GM19043 (cell line): ENCODE measurements at regions not wholly inside any gene's neighbourhood (a gene's known extent, or its start where the extent isn't known, plus 50 kb on each side); places are given as distances from the start of the nearest gene placed in this dataset.

Experiments
- ATAC-seq: cut with Tn5 transposase; IDR thresholded peaks from one replicate; pipeline ENCODE4 v1.9.1; 2021; ENCODE audit warnings: low read depth; ENCODE audit not compliant: unreplicated experiment

DNA sequence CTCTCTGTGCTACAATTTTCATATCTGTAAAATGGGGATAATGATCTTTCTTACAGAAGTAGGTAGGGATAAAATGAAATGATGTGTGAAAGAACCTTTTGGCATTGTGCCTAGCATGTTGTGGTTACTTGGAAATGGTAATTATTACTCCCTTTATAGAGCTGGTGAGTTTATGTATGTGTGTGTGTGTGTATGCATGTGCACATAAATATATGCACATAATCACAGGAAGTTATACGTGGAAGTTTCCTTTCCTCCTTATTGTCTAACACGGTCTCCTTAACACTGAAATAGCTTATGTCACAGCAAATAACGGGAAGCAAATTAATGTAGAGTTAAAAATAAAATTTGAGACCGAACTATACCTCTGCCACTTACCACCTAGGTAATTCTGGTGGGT, 163.7 kb upstream of the ZBED5 start:
- no peak for ATAC-seq

DNA sequence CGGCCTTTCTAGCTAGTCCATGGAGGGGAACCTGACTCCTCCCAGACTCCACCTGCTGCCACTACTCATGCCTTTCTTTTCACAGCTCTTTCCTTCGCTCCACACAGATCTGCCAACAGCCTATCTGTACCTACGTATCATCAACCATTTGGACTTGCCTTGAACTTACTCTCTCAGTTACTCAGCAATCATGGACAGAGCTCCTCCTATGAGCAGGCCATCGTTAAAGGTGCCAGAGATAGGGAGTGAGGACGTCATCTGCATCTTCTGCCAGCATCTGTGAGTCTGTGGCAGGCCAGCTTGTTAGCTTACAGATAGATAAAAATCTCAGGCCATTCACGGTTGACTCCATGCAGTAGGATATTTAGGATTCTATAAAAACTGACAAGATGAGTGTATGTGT, 162.9 kb upstream of the ZBED5 start:
- ATAC-seq, result no peak

GRCh38 chr11:11020219-11020726, 162.4 kb upstream of the ZBED5 start:
- no peak for ATAC-seq

DNA sequence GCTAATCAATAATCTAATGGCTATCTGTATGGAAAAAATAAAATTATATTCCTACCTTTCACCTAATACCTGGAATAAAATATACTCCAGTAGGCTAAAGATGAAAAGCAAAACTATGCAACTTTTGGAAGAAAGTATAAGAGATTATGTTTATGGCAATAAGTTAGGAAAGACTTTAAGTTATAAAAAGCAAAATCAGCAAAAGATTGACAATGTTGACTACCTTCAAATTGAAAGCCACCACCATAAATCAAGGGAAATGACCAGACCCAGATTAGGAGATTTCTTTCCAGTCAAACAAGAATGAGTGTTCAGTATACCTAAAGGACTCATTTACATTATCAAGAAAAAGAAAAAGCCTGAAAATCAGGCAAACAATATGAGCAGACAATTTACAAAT, 159.1 kb upstream of the ZBED5 start:
- ATAC-seq, result no peak

- no peak for ATAC-seq
These were observed 158.2 kb upstream of the ZBED5 start for GRCh38 chr11:11016068-11016467.

GRCh38 chr11:11011617-11012016, 153.8 kb upstream of the ZBED5 start:
- ATAC-seq, result no peak

DNA sequence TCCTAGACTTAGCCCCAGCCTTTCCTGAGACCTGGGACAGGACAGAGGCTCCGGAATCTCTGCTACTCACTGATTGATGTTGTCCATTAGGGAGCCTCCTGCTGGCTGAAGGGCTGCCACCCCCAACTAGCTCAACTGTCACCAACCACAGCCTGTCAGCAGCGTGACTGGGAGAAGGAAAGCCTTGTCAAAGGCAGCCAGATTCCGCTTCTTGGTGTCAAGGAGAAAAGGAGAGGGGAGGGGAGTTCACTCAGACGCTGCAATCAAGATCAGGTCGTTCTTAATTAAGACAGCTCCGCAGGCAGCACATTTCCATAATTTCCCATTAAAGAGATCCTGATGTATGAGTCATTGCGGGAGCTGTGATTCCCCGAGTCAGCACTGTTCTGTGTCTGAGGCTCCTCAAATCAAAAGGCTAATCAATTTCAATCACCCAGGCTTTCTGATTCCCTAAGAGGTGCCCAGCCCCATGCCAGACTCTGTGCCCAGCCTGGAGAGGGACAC, 152.8 kb upstream of the ZBED5 start:
- no peak for ATAC-seq

DNA sequence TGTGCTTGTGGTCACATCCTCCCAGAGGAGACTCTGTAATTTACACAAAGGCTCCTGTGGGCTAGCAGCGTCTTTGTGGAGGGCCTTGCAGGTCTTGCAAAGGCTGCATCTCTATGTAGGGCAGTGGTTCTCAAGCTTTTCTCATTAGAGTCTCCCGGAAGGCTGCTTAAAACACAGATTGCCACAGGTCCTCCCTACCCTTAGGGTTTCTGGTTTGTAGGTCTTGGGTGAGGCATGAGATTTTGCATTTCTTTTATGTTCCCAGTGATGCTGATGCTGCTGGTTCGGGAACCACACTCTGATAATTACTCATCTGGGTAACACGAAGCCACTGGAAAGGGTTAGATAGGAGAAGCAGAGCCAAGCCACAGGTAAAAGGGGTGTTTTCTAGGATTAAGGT, 151.3 kb upstream of the ZBED5 start:
- no peak for ATAC-seq

DNA sequence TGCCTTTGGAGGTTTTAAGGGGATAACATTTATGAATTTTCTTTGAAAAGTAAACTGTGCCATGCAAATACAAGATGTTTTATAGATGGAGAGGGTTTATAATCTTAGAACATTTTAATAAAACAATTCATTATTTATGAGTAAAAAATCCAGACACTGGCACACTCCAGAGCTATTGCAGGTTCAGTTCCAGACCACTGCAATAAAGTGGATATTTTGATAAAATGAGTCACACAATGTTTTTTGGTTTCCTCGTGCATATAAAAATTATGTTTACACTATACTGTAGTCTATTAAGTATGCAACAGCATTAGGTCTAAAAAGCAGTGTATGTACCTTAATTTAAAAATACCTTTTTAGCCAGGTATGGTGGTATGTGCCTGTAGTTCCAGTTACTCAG, 146.2 kb upstream of the ZBED5 start:
- no peak for ATAC-seq

DNA sequence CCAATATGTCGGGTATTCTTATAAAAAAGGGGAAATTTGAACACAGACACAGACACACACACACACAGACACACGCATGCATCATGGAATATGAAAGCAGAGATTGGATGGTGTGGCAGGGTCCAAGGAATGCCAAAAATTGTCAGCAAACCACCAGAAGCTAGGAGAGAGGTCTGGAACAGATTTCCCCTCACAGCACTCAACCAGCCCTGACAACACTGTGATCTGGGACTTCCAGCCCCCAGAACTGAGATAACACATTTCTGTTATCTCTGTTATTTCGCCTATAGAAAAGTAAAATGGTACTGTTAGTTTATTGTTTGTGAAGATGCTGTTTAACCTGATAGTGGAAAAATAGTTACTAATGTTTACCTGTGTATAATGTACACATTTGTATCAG, 145.4 kb upstream of the ZBED5 start:
- ATAC-seq, result no peak

DNA sequence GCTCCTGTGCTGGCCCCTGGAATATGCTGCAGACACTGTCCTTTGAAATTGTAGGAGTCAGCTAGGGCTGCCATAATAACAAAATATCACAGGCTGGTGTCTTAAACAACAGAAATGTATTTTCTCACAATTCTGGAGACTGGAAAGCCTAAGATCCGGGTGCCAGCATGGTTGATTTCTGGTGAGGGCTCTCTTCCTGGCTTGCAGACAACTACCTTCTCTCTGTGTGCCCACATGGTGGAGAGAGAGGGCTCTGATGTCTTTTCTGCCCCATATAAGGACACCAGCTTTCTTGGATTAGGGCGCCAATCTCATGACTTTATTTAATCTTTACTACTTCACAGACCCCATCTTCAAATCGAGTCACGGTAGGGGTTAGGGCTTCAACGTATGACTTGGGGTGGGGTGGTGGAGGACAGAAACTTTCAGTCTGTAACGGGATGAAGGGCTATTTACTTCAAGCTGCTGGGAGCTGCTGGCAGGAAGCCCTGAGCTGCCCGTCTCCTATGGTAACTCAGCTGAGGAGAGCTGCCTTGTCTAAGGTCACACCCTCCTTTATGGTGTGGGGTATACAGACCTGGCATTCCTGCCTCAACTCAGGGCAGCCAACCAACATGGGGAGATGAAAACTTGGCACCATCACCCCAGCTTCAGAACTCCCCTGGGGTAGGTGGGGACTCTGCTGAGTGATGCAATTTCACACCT, 142.9 kb upstream of the ZBED5 start:
- ATAC-seq, result no peak

GRCh38 chr11:10998674-10999073, 140.8 kb upstream of the ZBED5 start:
- ATAC-seq, result no peak

DNA sequence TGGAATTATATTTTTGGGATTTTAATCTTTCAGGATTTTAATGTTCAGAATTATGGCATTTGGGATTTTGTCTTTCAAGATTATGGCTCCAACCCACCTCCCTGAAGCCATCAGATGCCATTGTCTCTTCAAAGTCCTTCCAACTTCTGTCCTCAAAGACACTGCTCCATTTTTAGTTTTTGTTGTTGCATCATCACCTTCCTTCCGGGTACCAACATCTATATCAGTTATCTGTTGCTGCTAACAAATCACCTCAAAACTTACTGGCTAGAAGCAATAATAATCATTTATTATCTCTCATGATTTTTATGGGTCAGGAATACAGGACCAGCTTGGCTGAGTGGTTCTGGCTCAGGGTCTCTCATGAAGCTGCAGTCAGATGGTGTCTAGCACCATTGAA, 138.8 kb upstream of the ZBED5 start:
- no peak for ATAC-seq

- ATAC-seq, result no peak
These were observed 135.8 kb upstream of the ZBED5 start for GRCh38 chr11:10993640-10994039.

DNA sequence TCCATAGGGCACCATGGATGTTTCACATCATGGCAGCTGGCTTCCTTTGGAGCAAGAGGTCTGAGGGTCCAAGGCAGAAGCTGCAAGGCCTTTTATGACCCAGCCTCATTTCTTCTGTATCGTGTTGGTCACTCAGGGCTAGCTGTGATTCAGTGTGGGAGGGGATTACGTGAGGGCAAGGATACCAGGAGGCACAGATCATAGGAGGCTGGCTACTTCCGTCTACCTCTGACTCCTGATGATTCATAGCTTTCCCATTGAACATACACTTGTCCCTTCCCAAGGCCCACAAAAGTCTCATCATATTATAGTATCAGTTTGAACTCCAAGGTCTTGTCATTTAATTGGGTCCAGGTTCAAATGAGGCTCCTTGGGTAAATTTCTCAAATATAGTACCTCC, 135.3 kb upstream of the ZBED5 start:
- no peak for ATAC-seq

DNA sequence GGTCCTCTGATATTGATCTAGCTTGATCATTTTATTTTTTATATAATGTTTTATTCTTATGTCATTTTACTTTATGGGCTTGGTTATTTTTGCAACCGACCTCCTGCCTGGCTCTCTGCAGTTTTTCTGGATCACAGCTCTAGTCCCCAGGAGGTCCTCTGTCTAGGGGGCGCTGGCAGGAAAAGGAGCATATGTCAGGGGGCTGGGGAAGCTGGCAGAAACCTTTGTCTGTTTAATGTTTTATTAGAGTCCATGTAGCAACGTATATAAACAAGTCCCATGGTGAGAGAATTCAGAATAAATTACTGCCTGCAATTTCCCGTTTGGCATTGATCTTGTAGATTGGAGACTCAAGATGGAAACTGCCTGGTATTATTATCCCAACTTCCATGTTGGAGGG, 133.5 kb upstream of the ZBED5 start:
- ATAC-seq, result no peak

DNA sequence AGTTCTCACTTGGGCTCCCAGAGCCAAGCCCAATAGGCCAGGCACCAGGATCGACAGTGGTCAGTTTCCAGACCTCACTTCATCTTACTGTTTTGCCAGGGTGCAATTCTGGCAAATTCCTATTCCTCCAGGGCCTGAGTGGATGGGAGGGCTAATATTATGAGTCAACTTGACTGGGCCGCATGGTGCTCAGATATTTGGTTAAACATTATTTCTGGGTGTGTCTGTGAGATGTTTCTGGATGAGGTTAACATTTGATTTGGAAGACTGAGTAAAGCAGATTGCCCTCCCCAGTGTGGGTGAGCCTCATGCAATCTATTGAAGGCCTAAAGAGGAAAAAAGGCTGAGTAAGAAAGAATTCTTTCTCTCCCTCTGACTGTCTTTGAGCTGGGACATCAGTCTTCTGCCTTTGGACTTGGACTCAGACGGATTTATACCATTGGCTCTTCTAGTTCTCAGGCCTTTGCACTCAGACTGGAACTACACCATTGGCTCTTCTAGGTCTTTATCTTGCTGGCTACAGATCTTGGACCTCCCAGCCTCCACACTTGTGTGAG, 132.9 kb upstream of the ZBED5 start:
- ATAC-seq, result no peak

- no peak for ATAC-seq
These were observed 132.3 kb upstream of the ZBED5 start for GRCh38 chr11:10990160-10990559.

DNA sequence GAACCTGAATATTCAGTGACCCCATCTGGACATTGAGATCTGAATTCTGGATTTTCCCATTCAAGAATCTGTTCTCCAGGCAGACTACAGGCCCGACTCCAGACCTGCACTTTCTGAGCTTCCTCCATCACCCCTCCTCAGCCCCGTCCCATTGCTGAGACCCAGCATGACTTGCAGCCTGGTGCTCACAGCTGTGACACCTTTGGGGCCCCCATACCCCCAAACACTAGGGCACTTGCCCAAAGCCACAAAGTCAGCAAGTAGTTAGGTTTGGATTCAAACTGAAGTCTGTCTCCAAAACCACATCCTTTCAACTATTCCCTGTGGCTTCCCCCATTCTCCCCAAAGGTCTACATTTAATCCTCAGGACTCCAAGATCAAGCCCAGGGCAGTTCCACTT, 128.2 kb upstream of the ZBED5 start:
- ATAC-seq, result no peak

GRCh38 chr11:10984742-10985141, 126.9 kb upstream of the ZBED5 start:
- no peak for ATAC-seq

DNA sequence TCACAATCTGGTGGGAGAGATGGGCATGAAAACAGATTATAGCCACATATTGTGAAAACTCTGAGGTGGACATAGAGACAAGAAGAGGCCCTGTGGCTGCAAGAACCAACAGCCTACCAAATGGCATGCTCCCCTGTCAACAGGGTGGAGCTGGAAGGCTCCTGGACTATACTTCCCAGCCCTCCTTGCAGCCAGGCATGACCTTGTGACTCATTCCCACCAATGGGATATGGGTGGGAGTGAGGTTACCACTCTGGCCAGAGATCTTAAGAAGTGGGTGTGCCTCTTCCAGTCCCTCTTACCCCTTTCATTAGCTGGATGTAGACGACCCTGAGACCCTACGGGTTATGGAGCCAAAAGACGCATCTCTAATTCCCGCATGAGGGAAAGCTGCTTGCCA, 126.4 kb upstream of the ZBED5 start:
- ATAC-seq, result no peak
